ENCODE measurements at regions not wholly inside any gene's neighbourhood (a gene's known extent, or its start where the extent isn't known, plus 50 kb on each side); places are given as distances from the start of the nearest gene placed in this dataset.

DNA sequence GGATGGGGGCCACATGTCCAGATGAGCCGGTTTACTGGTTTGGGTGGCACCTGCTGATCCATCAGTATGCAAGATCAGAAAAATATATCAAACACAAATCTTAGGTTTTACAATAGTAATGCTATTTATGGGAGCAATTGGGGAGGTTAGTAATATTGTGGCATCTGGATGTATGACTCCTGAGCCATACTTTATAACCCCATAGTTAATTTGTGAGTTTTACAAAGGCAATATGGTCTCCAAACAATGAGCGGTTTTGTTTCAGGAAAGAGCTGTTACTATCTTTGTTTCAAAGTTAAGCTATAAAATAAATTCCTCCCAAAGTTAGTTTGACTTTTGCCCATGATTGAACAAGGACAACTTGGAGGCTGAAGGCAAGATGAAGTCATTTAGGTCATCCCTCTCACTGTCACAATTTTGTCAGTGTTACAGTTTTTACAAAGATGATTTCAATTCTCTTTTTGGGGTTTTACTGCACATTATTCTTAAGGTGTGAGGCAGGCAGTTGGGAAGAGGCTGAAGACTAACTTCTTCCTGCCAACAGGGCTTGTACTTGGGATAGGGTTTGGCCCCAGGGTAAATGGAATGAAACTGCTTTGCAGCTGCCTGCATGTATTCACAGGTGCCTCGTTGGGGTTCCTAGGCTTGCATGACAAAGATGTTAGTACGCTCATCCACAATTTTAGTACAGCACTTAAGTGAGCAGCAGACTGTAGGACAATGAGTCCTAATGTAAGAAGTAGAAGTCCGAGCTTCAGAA lies 296.6 kb upstream of the NDN start:
- TF ChIP-seq, protein P1, sequence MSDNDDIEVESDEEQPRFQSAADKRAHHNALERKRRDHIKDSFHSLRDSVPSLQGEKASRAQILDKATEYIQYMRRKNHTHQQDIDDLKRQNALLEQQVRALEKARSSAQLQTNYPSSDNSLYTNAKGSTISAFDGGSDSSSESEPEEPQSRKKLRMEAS (IDR thresholded peaks at IDR 0.05) = no peak
- TF ChIP-seq YY1 (IDR thresholded peaks at IDR 0.05; ENCODE audit: low read depth) (no peak), USF1 (IDR thresholded peaks at IDR 0.05) (no peak), RAD21 (IDR thresholded peaks at IDR 0.05; ENCODE audit: low read depth) (no peak), EP300 (IDR thresholded peaks at IDR 0.05; ENCODE audit: borderline replicate concordance) (no peak), CREB1 (IDR thresholded peaks at IDR 0.05; ENCODE audit: low read depth) (no peak), TAF1 (IDR thresholded peaks at IDR 0.05; ENCODE audit: low read depth) (no peak), TEAD4 (IDR thresholded peaks at IDR 0.05) (no peak), TCF12 (IDR thresholded peaks at IDR 0.05; ENCODE audit: low read depth) (no peak), NFIC (IDR thresholded peaks at IDR 0.05) (no peak), CEBPB (IDR thresholded peaks at IDR 0.05) (no peak), EGR1 (IDR thresholded peaks at IDR 0.05) (no peak), FOXM1 (IDR thresholded peaks at IDR 0.05; ENCODE audit: borderline replicate concordance, low read depth) (no peak), ZBTB7A (IDR thresholded peaks at IDR 0.05; ENCODE audit: low read depth) (no peak)
- TF ChIP-seq, protein P2, sequence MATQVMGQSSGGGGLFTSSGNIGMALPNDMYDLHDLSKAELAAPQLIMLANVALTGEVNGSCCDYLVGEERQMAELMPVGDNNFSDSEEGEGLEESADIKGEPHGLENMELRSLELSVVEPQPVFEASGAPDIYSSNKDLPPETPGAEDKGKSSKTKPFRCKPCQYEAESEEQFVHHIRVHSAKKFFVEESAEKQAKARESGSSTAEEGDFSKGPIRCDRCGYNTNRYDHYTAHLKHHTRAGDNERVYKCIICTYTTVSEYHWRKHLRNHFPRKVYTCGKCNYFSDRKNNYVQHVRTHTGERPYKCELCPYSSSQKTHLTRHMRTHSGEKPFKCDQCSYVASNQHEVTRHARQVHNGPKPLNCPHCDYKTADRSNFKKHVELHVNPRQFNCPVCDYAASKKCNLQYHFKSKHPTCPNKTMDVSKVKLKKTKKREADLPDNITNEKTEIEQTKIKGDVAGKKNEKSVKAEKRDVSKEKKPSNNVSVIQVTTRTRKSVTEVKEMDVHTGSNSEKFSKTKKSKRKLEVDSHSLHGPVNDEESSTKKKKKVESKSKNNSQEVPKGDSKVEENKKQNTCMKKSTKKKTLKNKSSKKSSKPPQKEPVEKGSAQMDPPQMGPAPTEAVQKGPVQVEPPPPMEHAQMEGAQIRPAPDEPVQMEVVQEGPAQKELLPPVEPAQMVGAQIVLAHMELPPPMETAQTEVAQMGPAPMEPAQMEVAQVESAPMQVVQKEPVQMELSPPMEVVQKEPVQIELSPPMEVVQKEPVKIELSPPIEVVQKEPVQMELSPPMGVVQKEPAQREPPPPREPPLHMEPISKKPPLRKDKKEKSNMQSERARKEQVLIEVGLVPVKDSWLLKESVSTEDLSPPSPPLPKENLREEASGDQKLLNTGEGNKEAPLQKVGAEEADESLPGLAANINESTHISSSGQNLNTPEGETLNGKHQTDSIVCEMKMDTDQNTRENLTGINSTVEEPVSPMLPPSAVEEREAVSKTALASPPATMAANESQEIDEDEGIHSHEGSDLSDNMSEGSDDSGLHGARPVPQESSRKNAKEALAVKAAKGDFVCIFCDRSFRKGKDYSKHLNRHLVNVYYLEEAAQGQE (IDR thresholded peaks at IDR 0.05; ENCODE audit: low read depth) = no peak

GRCh38 chr15:23994273-23994672 lies 307.2 kb upstream of the NDN start:
- TF ChIP-seq TAF1 (IDR thresholded peaks at IDR 0.05; ENCODE audit: low read depth) (no peak), ZBTB7A (IDR thresholded peaks at IDR 0.05; ENCODE audit: low read depth) (no peak), NFIC (IDR thresholded peaks at IDR 0.05) (no peak), FOXM1 (IDR thresholded peaks at IDR 0.05; ENCODE audit: borderline replicate concordance, low read depth) (no peak), YY1 (IDR thresholded peaks at IDR 0.05; ENCODE audit: low read depth) (no peak), EGR1 (IDR thresholded peaks at IDR 0.05) (no peak), USF1 (IDR thresholded peaks at IDR 0.05) (no peak), TEAD4 (IDR thresholded peaks at IDR 0.05) (no peak), CEBPB (IDR thresholded peaks at IDR 0.05) (no peak)
- TF ChIP-seq, protein P2 (IDR thresholded peaks at IDR 0.05; ENCODE audit: low read depth) = no peak

DNA sequence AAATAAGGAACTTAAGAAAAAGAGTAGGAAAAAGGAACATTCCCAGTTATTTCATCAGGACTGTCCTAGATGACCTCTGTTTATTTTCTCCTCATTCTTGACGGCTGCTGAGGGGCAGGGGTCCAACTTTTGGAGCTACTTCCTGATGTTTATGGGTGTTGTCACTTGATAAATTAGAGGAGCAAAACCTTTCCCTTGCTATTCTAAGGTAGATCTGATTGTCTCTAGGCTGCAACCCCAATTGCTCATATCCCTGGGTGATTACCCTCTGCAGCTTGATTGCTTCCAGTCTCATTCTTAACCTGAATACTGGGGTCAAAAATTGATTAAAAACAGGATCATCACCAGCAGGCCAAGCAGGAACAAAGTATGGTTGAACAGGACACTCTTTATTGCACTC lies 311.0 kb upstream of the NDN start:
- TF ChIP-seq RAD21 (IDR thresholded peaks at IDR 0.05; ENCODE audit: low read depth) = no peak
- no peak for TF ChIP-seq TEAD4 (IDR thresholded peaks at IDR 0.05)
- TF ChIP-seq EGR1 (IDR thresholded peaks at IDR 0.05) = no peak
- no peak for TF ChIP-seq TCF12 (IDR thresholded peaks at IDR 0.05; ENCODE audit: low read depth)
- TF ChIP-seq YY1 (IDR thresholded peaks at IDR 0.05; ENCODE audit: low read depth) = no peak
- no peak for TF ChIP-seq CREB1 (IDR thresholded peaks at IDR 0.05; ENCODE audit: low read depth)
- no peak for TF ChIP-seq TAF1 (IDR thresholded peaks at IDR 0.05; ENCODE audit: low read depth)
- no peak for TF ChIP-seq FOXM1 (IDR thresholded peaks at IDR 0.05; ENCODE audit: borderline replicate concordance, low read depth)
- TF ChIP-seq ZBTB7A (IDR thresholded peaks at IDR 0.05; ENCODE audit: low read depth) = no peak
- TF ChIP-seq USF1 (IDR thresholded peaks at IDR 0.05) = no peak
- TF ChIP-seq NFIC (IDR thresholded peaks at IDR 0.05) = no peak
- TF ChIP-seq, protein P1 (IDR thresholded peaks at IDR 0.05) = no peak
- TF ChIP-seq, protein P2 (IDR thresholded peaks at IDR 0.05; ENCODE audit: low read depth) = no peak
- TF ChIP-seq EP300 (IDR thresholded peaks at IDR 0.05; ENCODE audit: borderline replicate concordance) = no peak
- TF ChIP-seq CEBPB (IDR thresholded peaks at IDR 0.05) = no peak
